22Rv1 (cell line): ENCODE measurements at regions not wholly inside any gene's neighbourhood (a gene's known extent, or its start where the extent isn't known, plus 50 kb on each side); places are given as distances from the start of the nearest gene placed in this dataset.

Source experiments
- H3K27ac ChIP-seq: fragments of 450-650 bp; 2 replicates; pipeline ENCODE4 v1.5.1; 2017
- ZFX ChIP-seq: fragments of 450-650 bp; IDR thresholded peaks from 2 replicates; pipeline ENCODE4 v1.6.1; 2017; ENCODE audit warnings: antibody characterized with exemption, borderline replicate concordance
- TF ChIP-seq, protein P1 (sequence below): fragments of 450-650 bp; IDR thresholded peaks from 2 replicates; pipeline ENCODE4 v1.5.1; 2017; ENCODE audit warnings: mild to moderate bottlenecking

DNA sequence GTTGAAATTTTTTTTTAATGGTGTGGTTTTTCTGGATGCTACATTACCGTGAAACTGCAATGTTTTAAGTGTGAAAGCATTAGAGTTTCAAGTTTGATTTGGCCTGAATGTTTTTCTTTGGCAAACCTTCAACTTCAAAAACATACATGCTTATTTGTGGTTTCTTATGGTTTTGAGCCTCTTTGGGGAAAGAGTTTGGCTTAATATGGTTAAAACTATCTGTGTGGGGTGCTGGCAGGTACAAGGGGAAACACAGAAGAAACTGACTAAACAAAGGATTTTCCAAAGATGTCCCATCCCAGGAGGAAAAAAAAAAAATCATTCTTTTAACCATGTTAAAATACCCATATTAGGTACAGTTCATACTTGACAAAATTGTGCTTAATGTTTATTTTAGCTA is 121.1 kb downstream of the HGF start:
- no peak for TF ChIP-seq ZFX
- TF ChIP-seq, protein P1, sequence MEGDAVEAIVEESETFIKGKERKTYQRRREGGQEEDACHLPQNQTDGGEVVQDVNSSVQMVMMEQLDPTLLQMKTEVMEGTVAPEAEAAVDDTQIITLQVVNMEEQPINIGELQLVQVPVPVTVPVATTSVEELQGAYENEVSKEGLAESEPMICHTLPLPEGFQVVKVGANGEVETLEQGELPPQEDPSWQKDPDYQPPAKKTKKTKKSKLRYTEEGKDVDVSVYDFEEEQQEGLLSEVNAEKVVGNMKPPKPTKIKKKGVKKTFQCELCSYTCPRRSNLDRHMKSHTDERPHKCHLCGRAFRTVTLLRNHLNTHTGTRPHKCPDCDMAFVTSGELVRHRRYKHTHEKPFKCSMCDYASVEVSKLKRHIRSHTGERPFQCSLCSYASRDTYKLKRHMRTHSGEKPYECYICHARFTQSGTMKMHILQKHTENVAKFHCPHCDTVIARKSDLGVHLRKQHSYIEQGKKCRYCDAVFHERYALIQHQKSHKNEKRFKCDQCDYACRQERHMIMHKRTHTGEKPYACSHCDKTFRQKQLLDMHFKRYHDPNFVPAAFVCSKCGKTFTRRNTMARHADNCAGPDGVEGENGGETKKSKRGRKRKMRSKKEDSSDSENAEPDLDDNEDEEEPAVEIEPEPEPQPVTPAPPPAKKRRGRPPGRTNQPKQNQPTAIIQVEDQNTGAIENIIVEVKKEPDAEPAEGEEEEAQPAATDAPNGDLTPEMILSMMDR: no peak
- H3K27ac ChIP-seq: no peak overlapping the region

DNA sequence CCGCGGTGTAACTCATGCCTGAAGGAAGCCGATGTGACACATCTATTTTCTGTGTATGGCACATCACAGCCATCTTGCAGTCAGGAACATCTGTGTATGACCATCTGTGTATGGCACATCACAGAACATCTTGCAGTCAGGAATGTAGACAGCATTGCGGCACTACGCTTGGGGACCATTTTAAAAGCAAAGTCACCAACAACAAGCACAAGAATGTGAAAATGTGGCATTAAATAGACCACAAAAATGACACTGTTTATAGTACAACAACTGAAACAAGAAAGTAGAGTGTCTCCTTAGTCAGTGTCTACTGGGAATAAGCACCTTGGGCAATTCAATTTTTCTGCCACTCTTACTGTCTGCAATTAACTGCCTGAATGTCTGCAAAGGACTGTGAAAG is 124.4 kb downstream of the HGF start:
- no peak for TF ChIP-seq ZFX
- TF ChIP-seq, protein P1: no peak
- 0 out of 2 replicates have a peak overlapping the region, but pooled peaks have one; percentile 7 for H3K27ac ChIP-seq

DNA sequence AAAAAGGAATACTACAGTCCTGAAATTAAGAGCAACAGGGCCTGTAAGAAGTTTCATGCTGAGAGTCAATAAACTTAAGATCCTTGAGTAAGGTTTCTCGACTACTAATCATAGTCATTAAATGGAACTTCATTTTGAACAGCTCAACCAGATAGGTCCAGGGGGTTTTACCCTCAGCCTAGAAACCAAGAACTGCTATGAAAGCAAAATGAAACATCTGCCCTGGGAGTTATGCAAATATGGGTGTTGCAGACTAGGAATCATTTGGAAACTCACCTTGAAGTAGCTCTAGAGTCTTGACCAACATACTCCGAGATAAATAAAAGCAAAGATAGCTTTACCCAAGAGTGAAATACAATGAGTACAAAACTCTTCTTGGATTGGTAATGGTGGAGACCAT is 128.0 kb downstream of the HGF start:
- TF ChIP-seq ZFX: no peak
- TF ChIP-seq, protein P1: no peak

DNA sequence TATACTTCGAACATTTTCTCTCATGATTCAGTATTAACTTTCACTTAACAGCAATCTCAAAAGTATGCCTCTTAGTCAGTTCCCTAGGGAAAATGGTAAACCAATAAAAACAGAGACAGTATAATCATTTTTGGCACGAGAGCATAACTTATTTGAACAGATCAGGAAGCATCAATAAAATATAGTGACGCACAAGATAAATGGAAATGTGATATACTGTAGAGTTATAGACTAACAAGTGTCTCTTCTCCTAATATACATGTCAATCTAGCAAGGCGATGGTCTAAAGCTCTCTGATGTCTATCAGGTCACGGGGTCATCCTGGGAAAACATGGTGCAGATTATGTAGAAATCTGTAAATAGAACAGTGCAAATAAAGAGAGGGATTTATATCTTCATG is 131.6 kb downstream of the HGF start:
- peak overlapping the region; percentile 97 for H3K27ac ChIP-seq
- TF ChIP-seq, protein P1: no peak
- no peak for TF ChIP-seq ZFX

More for the DNA sequence above, 128.0 kb downstream of the HGF start:
- peak overlapping the region; percentile 97 for H3K27ac ChIP-seq

DNA sequence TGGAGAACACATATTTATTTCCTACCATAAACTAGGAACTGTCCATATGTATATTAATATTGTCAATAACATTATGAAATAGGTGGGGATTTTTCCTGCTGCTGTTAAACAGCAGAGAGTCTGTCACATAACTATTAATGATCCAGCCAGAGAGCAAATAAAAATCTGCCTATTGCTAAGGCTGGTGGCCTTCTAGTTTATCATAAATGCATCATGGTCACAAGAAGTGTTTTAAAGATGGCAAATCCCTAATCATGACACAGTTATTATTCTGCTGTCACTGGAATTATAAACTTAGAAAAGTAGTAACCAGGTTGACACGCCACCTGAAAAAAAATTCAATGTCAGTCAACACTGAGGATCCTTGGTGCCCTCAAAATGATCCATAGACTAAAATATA is 132.3 kb downstream of the HGF start:
- no peak for TF ChIP-seq ZFX
- TF ChIP-seq, protein P1: no peak
- H3K27ac ChIP-seq: peak overlapping the region; percentile 97

DNA sequence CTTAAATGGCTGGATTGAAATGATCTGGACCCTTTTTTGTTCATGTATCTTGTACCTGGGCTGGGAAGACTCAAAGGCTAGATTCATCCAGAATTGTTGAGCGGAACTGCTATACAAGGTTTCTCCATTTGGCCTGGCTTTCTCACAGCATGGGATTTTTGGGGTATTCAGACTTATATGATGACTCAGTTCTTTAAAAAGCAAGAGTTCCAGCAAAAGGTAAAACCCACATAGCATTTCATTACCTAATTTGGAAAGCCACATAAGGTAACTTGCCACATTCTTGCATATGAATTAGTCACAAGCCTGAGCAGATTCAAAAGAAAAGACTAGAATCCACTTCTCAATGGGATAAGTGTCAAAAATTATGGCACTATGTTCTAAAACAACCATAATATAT is 137.4 kb downstream of the HGF start:
- TF ChIP-seq, protein P1: no peak
- no peak for TF ChIP-seq ZFX
- peak overlapping the region; percentile 97 for H3K27ac ChIP-seq

DNA sequence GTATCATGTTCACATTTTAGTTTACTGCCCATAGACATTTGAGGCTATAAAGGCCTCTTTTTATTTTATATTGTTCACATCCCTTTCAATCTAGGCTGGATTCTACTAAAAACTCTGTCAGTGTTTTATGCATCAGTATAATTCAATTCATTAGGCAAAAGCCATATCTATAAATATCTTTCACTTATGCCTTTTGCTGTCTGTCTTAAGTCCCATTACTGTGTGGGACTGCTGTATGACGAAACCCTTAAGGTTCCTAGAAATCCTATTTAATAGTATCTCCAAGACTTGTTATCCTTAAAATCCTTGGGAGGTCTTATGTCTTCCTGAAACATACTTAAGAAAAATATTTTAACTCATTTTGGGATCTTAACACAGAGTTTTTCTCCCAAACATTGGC is 139.2 kb downstream of the HGF start:
- TF ChIP-seq ZFX: no peak
- TF ChIP-seq, protein P1: no peak
- peak overlapping the region; percentile 97 for H3K27ac ChIP-seq
